K562 (cell line): ENCODE measurements at regions not wholly inside any gene's neighbourhood (a gene's known extent, or its start where the extent isn't known, plus 50 kb on each side); places are given as distances from the start of the nearest gene placed in this dataset.
A peak's percentile ranks its signal among the peaks of the same experiment; 100 is the strongest.

Source experiments
- BRF1 ChIP-seq: IDR thresholded peaks from 3 replicates; pipeline ENCODE4 v1.6.1; 2011; ENCODE audit warnings: borderline replicate concordance, mild to moderate bottlenecking; ENCODE audit not compliant: insufficient read length; ENCODE audit errors: extremely low read depth
- CBFA2T2 ChIP-seq: fragments of 450-650 bp; conservative IDR thresholded peaks from 2 replicates; pipeline ENCODE4 v1.6.1; 2017; ENCODE audit warnings: mild to moderate bottlenecking
- HMGN3 ChIP-seq: IDR thresholded peaks from 2 replicates; pipeline ENCODE4 v1.6.1; 2011; ENCODE audit warnings: borderline replicate concordance, low read depth, mild to moderate bottlenecking, mixed read lengths, low read length; ENCODE audit not compliant: insufficient read length; ENCODE audit errors: extremely low read depth
- HNRNPL ChIP-seq: fragments of 200-400 bp; formaldehyde crosslinking; IDR thresholded peaks from 2 replicates; pipeline ENCODE4 v1.6.1; 2017; ENCODE audit warnings: low read depth, mild to moderate bottlenecking, low read length
- ILK ChIP-seq: fragments of 450-650 bp; IDR thresholded peaks from 2 replicates; pipeline ENCODE4 v1.6.1; 2016; ENCODE audit warnings: missing genetic modification characterization, low read depth, mild to moderate bottlenecking, missing compliant biosample characterization, moderate library complexity, borderline replicate concordance
- MAFK ChIP-seq: IDR thresholded peaks from 2 replicates; pipeline ENCODE4 v1.6.1; 2011; ENCODE audit warnings: low read length, improper control_type of control experiment
- MBD2 ChIP-seq: sonication (generic); IDR thresholded peaks from 2 replicates; pipeline ENCODE4 v1.6.1; 2016; ENCODE audit warnings: low read depth, borderline replicate concordance
- MTA1 ChIP-seq: fragments of 450-650 bp; IDR thresholded peaks from 2 replicates; pipeline ENCODE4 v1.6.1; 2017; ENCODE audit warnings: borderline replicate concordance
- NCOA2 ChIP-seq, 2 experiments: fragments of 450-650 bp; IDR thresholded peaks; 2 replicates each; pipeline ENCODE4 v1.6.1; 2018; ENCODE audit warnings: mild to moderate bottlenecking in 2 of 2, moderate library complexity in 1 of 2; ENCODE audit not compliant: partially characterized antibody in 2 of 2
- NKRF ChIP-seq: fragments of 450-650 bp; IDR thresholded peaks from 2 replicates; pipeline ENCODE4 v1.6.1; 2016; ENCODE audit warnings: borderline replicate concordance
- NR2C1 ChIP-seq, 2 experiments: fragments of 450-650 bp; IDR thresholded peaks; 2 replicates each; pipeline ENCODE4 v1.6.1; 2017; ENCODE audit warnings: mild to moderate bottlenecking in 2 of 2, antibody characterized with exemption in 1 of 2, inconsistent platforms in 1 of 2, missing compliant biosample characterization in 1 of 2, missing genetic modification characterization in 1 of 2
- PATZ1 ChIP-seq: fragments of 250-450 bp; sonication (Bioruptor Pico); IDR thresholded peaks from 2 replicates; pipeline ENCODE4 v1.5.0; 2020; ENCODE audit warnings: mild to moderate bottlenecking, borderline replicate concordance
- PML ChIP-seq: IDR thresholded peaks from 2 replicates; pipeline ENCODE4 v1.6.1; 2012; ENCODE audit warnings: low read length, inconsistent platforms
- SLC30A9 ChIP-seq: fragments of 250-450 bp; sonication (Bioruptor Pico); IDR thresholded peaks from 2 replicates; pipeline ENCODE4 v1.8.0; 2022; ENCODE audit warnings: mild to moderate bottlenecking, moderate library complexity
- SMARCE1 ChIP-seq: fragments of 450-650 bp; IDR thresholded peaks from 2 replicates; pipeline ENCODE4 v1.7.1; 2016; ENCODE audit warnings: mild to moderate bottlenecking
- STAT5A ChIP-seq: IDR thresholded peaks from 2 replicates; pipeline ENCODE4 v1.6.1; 2012; ENCODE audit warnings: low read length, inconsistent platforms, borderline replicate concordance
- ZBTB12 ChIP-seq: fragments of 250-450 bp; sonication (Bioruptor Pico); IDR thresholded peaks from 2 replicates; pipeline ENCODE4 v1.4.0; 2020
- ZNF174 ChIP-seq: fragments of 250-450 bp; sonication (Bioruptor Pico); IDR thresholded peaks from 2 replicates; pipeline ENCODE4 v1.4.0; 2020; ENCODE audit warnings: mild to moderate bottlenecking
- ZNF445 ChIP-seq: fragments of 250-450 bp; sonication (Bioruptor Pico); IDR thresholded peaks from 2 replicates; pipeline ENCODE4 v1.4.0; 2020; ENCODE audit warnings: low read depth, mild to moderate bottlenecking, moderate library complexity
- ZNF589 ChIP-seq: fragments of 200-800 bp; sonication (Bioruptor generic); IDR thresholded peaks from 2 replicates; pipeline ENCODE4 v1.6.1; 2016; ENCODE audit warnings: low read depth, missing genetic modification characterization, missing compliant biosample characterization
- TF ChIP-seq, protein P1 (sequence below), 3 experiments: fragments of 200-800 bp in 1 of 3; sonication (Bioruptor generic) in 1 of 3; sonication (generic) in 1 of 3; formaldehyde crosslinking in 1 of 3; IDR thresholded peaks; 2 replicates each; pipeline versions ENCODE4 v1.6.1 to v1.8.0; 2016 to 2022; ENCODE audit warnings: mild to moderate bottlenecking in 2 of 3, missing compliant biosample characterization in 2 of 3, missing genetic modification characterization in 2 of 3, missing genetic modification reagents in 1 of 3
- TF ChIP-seq, protein P2 (sequence below): fragments of 450-650 bp; formaldehyde crosslinking; IDR thresholded peaks from 2 replicates; pipeline ENCODE4 v1.4.0; 2022; ENCODE audit warnings: mild to moderate bottlenecking, moderate library complexity

DNA sequence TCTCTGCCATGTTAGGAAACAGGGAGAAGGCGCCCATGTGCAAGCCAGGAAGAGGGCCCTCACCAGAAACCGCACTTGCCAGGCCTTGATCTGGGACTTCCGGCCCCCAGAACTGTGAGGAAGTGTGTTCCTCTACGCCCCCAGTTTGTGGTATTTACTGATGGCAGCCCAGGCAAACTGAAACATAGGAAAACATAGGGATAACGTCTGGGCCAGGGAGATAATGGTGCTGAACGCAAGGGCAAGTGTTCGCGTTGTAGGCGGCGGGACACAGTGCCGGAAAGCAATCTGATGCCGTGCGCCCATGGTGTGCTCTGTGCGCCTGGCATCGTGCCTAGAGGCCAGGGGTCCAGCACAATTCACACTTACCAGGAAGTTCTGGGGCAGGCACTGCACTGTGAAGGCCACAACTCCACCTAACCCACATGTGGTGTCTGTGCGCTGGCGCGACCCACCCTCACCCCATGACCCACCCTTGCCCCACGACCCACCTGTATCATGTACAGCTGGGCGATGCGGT lies 53.6 kb downstream of the ARL6IP4 start (continued):
- no peak for TF ChIP-seq NKRF
- no peak for TF ChIP-seq PATZ1 (CRISPR knock-in tag)
- TF ChIP-seq CBFA2T2: peak; percentile 50; the same call in 1 of the 2 replicates
- no peak for TF ChIP-seq MTA1
- no peak for TF ChIP-seq ILK (tag)
- peak; percentile 52; the same call in 1 of the 2 replicates for TF ChIP-seq SMARCE1
- TF ChIP-seq NR2C1 (IDR thresholded peaks at IDR 0.05): no peak
- TF ChIP-seq NR2C1 (tag; IDR thresholded peaks at IDR 0.05): no peak
- TF ChIP-seq BRF1: no peak
- peak; percentile 28; the same call in 1 of the 2 replicates for TF ChIP-seq PML
- TF ChIP-seq SLC30A9 (CRISPR knock-in tag): no peak
- TF ChIP-seq ZNF174 (CRISPR knock-in tag): no peak
- TF ChIP-seq ZNF589: no peak
- TF ChIP-seq STAT5A: peak; percentile 54
- TF ChIP-seq ZNF445 (CRISPR knock-in tag): no peak
- TF ChIP-seq MAFK: no peak
- peak; percentile 78 for TF ChIP-seq HMGN3
- TF ChIP-seq, protein P1, sequence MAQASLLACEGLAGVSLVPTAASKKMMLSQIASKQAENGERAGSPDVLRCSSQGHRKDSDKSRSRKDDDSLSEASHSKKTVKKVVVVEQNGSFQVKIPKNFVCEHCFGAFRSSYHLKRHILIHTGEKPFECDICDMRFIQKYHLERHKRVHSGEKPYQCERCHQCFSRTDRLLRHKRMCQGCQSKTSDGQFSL (CRISPR knock-in tag; IDR thresholded peaks at IDR 0.05): no peak
- TF ChIP-seq, protein P1 (tag; IDR thresholded peaks at IDR 0.05): no peak
- TF ChIP-seq NCOA2 (IDR thresholded peaks at IDR 0.05; ENCODE audit: partially characterized antibody in 2 of 2): no peak
- peak; percentile 74; the same call in 1 of the 2 replicates for TF ChIP-seq MBD2
- no peak for TF ChIP-seq ZBTB12 (CRISPR knock-in tag)
- TF ChIP-seq, protein P2, sequence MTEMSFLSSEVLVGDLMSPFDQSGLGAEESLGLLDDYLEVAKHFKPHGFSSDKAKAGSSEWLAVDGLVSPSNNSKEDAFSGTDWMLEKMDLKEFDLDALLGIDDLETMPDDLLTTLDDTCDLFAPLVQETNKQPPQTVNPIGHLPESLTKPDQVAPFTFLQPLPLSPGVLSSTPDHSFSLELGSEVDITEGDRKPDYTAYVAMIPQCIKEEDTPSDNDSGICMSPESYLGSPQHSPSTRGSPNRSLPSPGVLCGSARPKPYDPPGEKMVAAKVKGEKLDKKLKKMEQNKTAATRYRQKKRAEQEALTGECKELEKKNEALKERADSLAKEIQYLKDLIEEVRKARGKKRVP (CRISPR knock-in tag): no peak
- TF ChIP-seq HNRNPL: no peak
